ENCODE measurements at regions not wholly inside any gene's neighbourhood (a gene's known extent, or its start where the extent isn't known, plus 50 kb on each side); places are given as distances from the start of the nearest gene placed in this dataset.

- H3K9me3 ChIP-seq (ENCODE audit: control insufficient read depth, low read depth, low read length) = no peaks in the 10 kb centered on the region
- no peaks in the 10 kb centered on the region for H3K36me3 ChIP-seq (ENCODE audit: control insufficient read depth, low read depth, low read length)
- H3K4me3 ChIP-seq (ENCODE audit: low read length) = no peak overlapping the region
- no peak overlapping the region for H3K27ac ChIP-seq (ENCODE audit: low read length)
- H3K9ac ChIP-seq (ENCODE audit: low read length) = no peak overlapping the region
- H3K4me1 ChIP-seq (ENCODE audit: control insufficient read depth, low read depth, low read length) = no peaks in the 10 kb centered on the region
- H3K27me3 ChIP-seq (ENCODE audit: control insufficient read depth, insufficient read depth, low read length) = no peaks in the 10 kb centered on the region
Measured at GRCh38 chr7:68031180-68031943, 1034.7 kb downstream of the TYW1 start.

DNA sequence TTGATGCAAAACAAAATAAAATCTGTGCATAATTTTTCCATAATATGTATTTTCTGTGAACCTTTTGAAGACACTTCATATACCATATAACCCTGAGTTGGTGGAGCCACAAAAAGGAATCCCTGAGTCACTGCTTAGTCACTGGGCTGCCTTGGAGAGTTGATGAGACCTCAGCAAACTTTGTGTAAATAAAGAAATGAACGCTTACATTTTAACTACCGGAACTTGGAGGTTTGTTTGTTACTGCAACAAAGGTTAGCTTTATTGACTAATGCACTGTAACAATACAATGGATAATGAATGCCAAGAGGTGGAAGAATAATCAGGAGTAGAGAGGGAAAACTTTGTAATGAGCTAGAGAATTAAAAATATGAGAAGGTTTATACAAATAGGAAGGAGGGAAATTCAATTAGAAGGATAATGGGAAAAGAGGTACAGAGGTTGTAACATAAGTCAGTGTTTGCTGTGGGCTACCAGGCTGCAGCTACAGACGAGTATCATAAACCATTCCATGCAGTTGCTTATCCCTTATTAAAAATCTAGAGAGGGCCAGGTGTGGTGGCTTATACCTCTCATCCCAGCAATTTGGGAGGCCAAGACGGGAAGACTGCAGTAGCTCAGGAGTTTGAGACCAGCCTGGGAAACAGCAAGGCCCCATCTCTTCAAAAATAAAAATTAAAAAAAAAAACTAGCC lies 1042.1 kb downstream of the TYW1 start:
- no peak overlapping the region for H3K27ac ChIP-seq (ENCODE audit: low read length)
- no peaks in the 10 kb centered on the region for H3K9me3 ChIP-seq (ENCODE audit: control insufficient read depth, low read depth, low read length)
- no peaks in the 10 kb centered on the region for H3K36me3 ChIP-seq (ENCODE audit: control insufficient read depth, low read depth, low read length)
- no peak overlapping the region for H3K9ac ChIP-seq (ENCODE audit: low read length)
- no peak overlapping the region for H3K4me3 ChIP-seq (ENCODE audit: low read length)
- no peaks in the 10 kb centered on the region for H3K4me1 ChIP-seq (ENCODE audit: control insufficient read depth, low read depth, low read length)
- H3K27me3 ChIP-seq (ENCODE audit: control insufficient read depth, insufficient read depth, low read length) = no peaks in the 10 kb centered on the region

DNA sequence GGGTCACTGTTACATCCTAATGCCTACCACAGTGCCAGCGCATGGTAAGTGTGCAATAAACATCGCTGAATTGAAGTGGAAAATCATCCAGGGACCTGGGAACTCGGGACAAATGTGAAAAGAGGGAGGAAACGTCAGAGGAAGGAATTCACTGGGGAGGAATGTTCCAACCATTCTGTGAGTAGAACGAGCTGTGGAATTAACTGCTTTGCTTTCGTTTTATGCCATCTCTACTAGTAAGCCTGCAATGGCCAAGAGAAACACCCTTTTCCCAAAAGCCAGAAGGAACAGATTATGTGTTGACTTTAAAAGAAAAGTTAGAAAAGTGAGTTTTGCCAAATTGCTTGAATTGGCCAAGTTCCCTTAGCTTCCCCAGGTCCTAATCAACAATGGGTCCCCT lies 1044.9 kb downstream of the TYW1 start:
- Histone ChIP-seq H3K4me1 (ENCODE audit: control insufficient read depth, low read depth, low read length) (no peaks in the 10 kb centered on the region), H3K9ac (ENCODE audit: low read length) (no peak overlapping the region), H3K36me3 (ENCODE audit: control insufficient read depth, low read depth, low read length) (no peaks in the 10 kb centered on the region), H3K27me3 (ENCODE audit: control insufficient read depth, insufficient read depth, low read length) (no peaks in the 10 kb centered on the region), H3K9me3 (ENCODE audit: control insufficient read depth, low read depth, low read length) (no peaks in the 10 kb centered on the region), H3K27ac (ENCODE audit: low read length) (no peak overlapping the region), H3K4me3 (ENCODE audit: low read length) (no peak overlapping the region)

- H3K36me3 ChIP-seq (ENCODE audit: control insufficient read depth, low read depth, low read length) = no peaks in the 10 kb centered on the region
- H3K9ac ChIP-seq (ENCODE audit: low read length) = no peak overlapping the region
- no peak overlapping the region for H3K27ac ChIP-seq (ENCODE audit: low read length)
- no peaks in the 10 kb centered on the region for H3K27me3 ChIP-seq (ENCODE audit: control insufficient read depth, insufficient read depth, low read length)
- no peaks in the 10 kb centered on the region for H3K4me1 ChIP-seq (ENCODE audit: control insufficient read depth, low read depth, low read length)
- H3K9me3 ChIP-seq (ENCODE audit: control insufficient read depth, low read depth, low read length) = no peaks in the 10 kb centered on the region
- H3K4me3 ChIP-seq (ENCODE audit: low read length) = no peak overlapping the region
Measured at GRCh38 chr7:68043546-68043945, 1046.9 kb downstream of the TYW1 start.

GRCh38 chr7:68050627-68051026 lies 1054.0 kb downstream of the TYW1 start:
- Histone ChIP-seq H3K9ac (ENCODE audit: low read length) (no peak overlapping the region), H3K4me3 (ENCODE audit: low read length) (no peak overlapping the region), H3K36me3 (ENCODE audit: control insufficient read depth, low read depth, low read length) (no peaks in the 10 kb centered on the region), H3K9me3 (ENCODE audit: control insufficient read depth, low read depth, low read length) (no peaks in the 10 kb centered on the region), H3K27me3 (ENCODE audit: control insufficient read depth, insufficient read depth, low read length) (no peaks in the 10 kb centered on the region), H3K27ac (ENCODE audit: low read length) (no peak overlapping the region), H3K4me1 (ENCODE audit: control insufficient read depth, low read depth, low read length) (no peaks in the 10 kb centered on the region)

DNA sequence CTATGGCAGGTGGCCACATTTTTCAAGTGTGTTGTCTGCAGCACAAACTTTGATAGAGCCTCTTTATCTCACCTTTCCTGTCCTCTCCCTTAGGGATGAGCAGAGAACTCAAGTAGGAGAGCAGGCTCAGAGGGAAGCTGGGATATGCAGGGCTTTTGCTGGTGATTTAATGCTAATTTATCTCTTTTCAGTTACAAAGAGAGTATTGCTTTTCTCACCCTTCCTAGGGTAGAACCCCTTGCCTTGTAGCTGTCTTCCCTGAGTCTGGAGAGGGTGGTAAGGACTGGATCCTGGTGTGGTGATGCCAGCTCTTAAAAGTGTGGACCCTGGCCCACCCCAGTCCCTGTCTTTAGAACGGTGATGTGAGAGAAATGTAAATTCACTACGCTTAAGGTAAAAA lies 1061.4 kb downstream of the TYW1 start:
- H3K4me1 ChIP-seq (ENCODE audit: control insufficient read depth, low read depth, low read length) = peaks cover 10% of the 10 kb centered on the region
- H3K9me3 ChIP-seq (ENCODE audit: control insufficient read depth, low read depth, low read length) = no peaks in the 10 kb centered on the region
- H3K36me3 ChIP-seq (ENCODE audit: control insufficient read depth, low read depth, low read length) = no peaks in the 10 kb centered on the region
- no peaks in the 10 kb centered on the region for H3K27me3 ChIP-seq (ENCODE audit: control insufficient read depth, insufficient read depth, low read length)
- no peak overlapping the region for H3K4me3 ChIP-seq (ENCODE audit: low read length)
- no peak overlapping the region for H3K9ac ChIP-seq (ENCODE audit: low read length)
- no peak overlapping the region for H3K27ac ChIP-seq (ENCODE audit: low read length)

DNA sequence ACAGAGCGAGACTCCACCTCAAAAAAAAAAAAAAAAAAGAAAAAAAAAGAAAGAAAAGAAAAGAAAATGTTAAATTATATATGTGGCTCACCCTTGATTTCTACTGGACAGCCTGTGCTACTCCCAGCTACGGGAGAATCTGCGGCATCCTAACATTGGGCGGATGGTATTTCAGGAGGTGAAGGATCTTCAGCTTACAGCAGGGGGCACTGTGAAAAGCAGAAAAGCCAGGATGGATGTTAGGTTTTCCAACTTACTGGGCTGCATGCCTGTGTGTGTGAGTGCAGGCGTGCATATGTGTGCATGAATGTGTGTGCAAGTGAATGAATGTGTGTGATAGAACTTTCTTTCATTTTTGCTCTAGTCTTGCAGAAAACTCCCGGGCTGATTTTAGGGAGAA lies 1066.5 kb downstream of the TYW1 start:
- Histone ChIP-seq H3K27ac (ENCODE audit: low read length) (no peak overlapping the region), H3K4me3 (ENCODE audit: low read length) (no peak overlapping the region), H3K27me3 (ENCODE audit: control insufficient read depth, insufficient read depth, low read length) (no peaks in the 10 kb centered on the region), H3K36me3 (ENCODE audit: control insufficient read depth, low read depth, low read length) (no peaks in the 10 kb centered on the region), H3K9me3 (ENCODE audit: control insufficient read depth, low read depth, low read length) (no peaks in the 10 kb centered on the region), H3K4me1 (ENCODE audit: control insufficient read depth, low read depth, low read length) (peaks cover 12% of the 10 kb centered on the region), H3K9ac (ENCODE audit: low read length) (no peak overlapping the region)

- H3K4me3 ChIP-seq (ENCODE audit: low read length) = no peak overlapping the region
- H3K27ac ChIP-seq (ENCODE audit: low read length) = no peak overlapping the region
- H3K4me1 ChIP-seq (ENCODE audit: control insufficient read depth, low read depth, low read length) = peaks cover 8% of the 10 kb centered on the region
- H3K9me3 ChIP-seq (ENCODE audit: control insufficient read depth, low read depth, low read length) = no peaks in the 10 kb centered on the region
- no peak overlapping the region for H3K9ac ChIP-seq (ENCODE audit: low read length)
- H3K27me3 ChIP-seq (ENCODE audit: control insufficient read depth, insufficient read depth, low read length) = no peaks in the 10 kb centered on the region
- H3K36me3 ChIP-seq (ENCODE audit: control insufficient read depth, low read depth, low read length) = no peaks in the 10 kb centered on the region
Measured at GRCh38 chr7:68065581-68065980, 1068.9 kb downstream of the TYW1 start.

GRCh38 chr7:68067845-68068244 lies 1071.2 kb downstream of the TYW1 start:
- no peaks in the 10 kb centered on the region for H3K36me3 ChIP-seq (ENCODE audit: control insufficient read depth, low read depth, low read length)
- peaks cover 8% of the 10 kb centered on the region for H3K4me1 ChIP-seq (ENCODE audit: control insufficient read depth, low read depth, low read length)
- no peak overlapping the region for H3K4me3 ChIP-seq (ENCODE audit: low read length)
- H3K9ac ChIP-seq (ENCODE audit: low read length) = no peak overlapping the region
- H3K9me3 ChIP-seq (ENCODE audit: control insufficient read depth, low read depth, low read length) = no peaks in the 10 kb centered on the region
- H3K27me3 ChIP-seq (ENCODE audit: control insufficient read depth, insufficient read depth, low read length) = no peaks in the 10 kb centered on the region
- H3K27ac ChIP-seq (ENCODE audit: low read length) = no peak overlapping the region

DNA sequence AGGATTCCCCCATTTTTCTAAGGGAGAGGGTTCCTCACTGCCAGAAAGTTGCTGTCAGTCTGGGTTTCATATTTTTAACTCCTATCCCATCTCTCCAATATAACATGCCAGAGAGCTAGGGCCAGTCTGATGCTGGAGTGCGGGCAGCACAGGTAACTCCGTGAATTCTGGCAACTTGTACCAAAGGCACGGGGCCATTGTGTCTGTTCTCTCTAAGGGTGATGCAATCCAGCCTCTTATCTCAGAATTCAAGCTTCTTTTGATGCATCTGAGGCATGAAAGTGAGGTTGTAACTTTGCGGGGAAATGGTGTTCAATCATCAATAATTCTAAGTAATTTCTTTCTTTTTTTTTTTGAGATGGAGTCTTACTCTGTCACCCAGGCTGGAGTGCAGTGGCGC lies 1074.4 kb downstream of the TYW1 start:
- Histone ChIP-seq H3K9me3 (ENCODE audit: control insufficient read depth, low read depth, low read length) (no peaks in the 10 kb centered on the region), H3K27ac (ENCODE audit: low read length) (no peak overlapping the region), H3K4me3 (ENCODE audit: low read length) (no peak overlapping the region), H3K36me3 (ENCODE audit: control insufficient read depth, low read depth, low read length) (no peaks in the 10 kb centered on the region), H3K27me3 (ENCODE audit: control insufficient read depth, insufficient read depth, low read length) (no peaks in the 10 kb centered on the region), H3K4me1 (ENCODE audit: control insufficient read depth, low read depth, low read length) (peaks cover 3% of the 10 kb centered on the region), H3K9ac (ENCODE audit: low read length) (no peak overlapping the region)

DNA sequence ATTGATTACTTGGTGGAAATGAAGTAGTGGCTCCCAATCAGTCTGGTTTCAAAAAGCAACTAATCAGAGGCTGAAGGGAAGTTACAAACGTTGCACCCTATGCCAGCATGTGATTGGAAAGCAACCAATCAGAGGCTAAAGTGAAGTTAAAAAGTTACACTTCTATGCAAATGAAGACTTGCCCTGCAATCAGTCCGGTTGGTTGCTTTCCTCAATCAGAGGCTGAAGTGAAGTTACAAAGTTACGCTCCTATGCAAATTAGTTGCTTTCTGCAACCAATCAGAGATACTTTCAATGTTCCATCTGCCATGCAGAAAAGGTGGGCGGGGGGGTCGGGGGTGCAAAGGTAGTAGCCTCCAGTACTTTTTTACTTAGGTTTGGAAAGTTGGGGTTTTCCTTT lies 1077.1 kb downstream of the TYW1 start:
- no peak overlapping the region for H3K4me3 ChIP-seq (ENCODE audit: low read length)
- H3K9ac ChIP-seq (ENCODE audit: low read length) = no peak overlapping the region
- H3K27ac ChIP-seq (ENCODE audit: low read length) = no peak overlapping the region
- no peaks in the 10 kb centered on the region for H3K9me3 ChIP-seq (ENCODE audit: control insufficient read depth, low read depth, low read length)
- H3K36me3 ChIP-seq (ENCODE audit: control insufficient read depth, low read depth, low read length) = no peaks in the 10 kb centered on the region
- no peaks in the 10 kb centered on the region for H3K4me1 ChIP-seq (ENCODE audit: control insufficient read depth, low read depth, low read length)
- no peaks in the 10 kb centered on the region for H3K27me3 ChIP-seq (ENCODE audit: control insufficient read depth, insufficient read depth, low read length)

DNA sequence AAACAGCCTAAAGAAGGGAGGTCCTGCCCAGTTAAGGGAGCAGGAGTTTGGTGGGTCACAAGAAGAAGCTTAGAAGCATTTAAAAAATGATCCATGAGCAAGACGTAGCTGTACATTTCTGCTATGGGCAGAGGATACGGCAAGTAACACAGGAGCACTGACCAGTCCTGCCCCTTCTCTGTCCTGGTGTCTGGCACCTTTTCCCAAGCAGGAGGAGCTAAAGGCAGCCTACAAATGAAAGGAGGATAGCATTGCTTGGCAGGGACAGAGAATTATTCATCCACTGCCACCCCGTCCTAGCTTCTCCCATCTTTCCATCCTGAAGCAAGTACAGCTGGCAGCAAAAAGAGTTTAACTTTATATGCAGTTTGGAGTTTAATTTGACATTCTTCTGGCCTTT lies 1077.6 kb downstream of the TYW1 start:
- Histone ChIP-seq H3K27me3 (ENCODE audit: control insufficient read depth, insufficient read depth, low read length) (no peaks in the 10 kb centered on the region), H3K9ac (ENCODE audit: low read length) (no peak overlapping the region), H3K9me3 (ENCODE audit: control insufficient read depth, low read depth, low read length) (no peaks in the 10 kb centered on the region), H3K36me3 (ENCODE audit: control insufficient read depth, low read depth, low read length) (no peaks in the 10 kb centered on the region), H3K4me1 (ENCODE audit: control insufficient read depth, low read depth, low read length) (no peaks in the 10 kb centered on the region), H3K4me3 (ENCODE audit: low read length) (no peak overlapping the region), H3K27ac (ENCODE audit: low read length) (no peak overlapping the region)
